SH-SY5Y (cell line): ENCODE measurements at regions not wholly inside any gene's neighbourhood (a gene's known extent, or its start where the extent isn't known, plus 50 kb on each side); places are given as distances from the start of the nearest gene placed in this dataset.

Experiments
- GATA2 ChIP-seq: IDR thresholded peaks from 2 replicates; pipeline ENCODE4 v1.6.1; 2011; ENCODE audit warnings: mild to moderate bottlenecking, low read depth, low read length
- GATA3 ChIP-seq: IDR thresholded peaks from 2 replicates; pipeline ENCODE4 v1.6.1; 2011; ENCODE audit warnings: low read depth, mild to moderate bottlenecking, low read length, moderate library complexity

DNA sequence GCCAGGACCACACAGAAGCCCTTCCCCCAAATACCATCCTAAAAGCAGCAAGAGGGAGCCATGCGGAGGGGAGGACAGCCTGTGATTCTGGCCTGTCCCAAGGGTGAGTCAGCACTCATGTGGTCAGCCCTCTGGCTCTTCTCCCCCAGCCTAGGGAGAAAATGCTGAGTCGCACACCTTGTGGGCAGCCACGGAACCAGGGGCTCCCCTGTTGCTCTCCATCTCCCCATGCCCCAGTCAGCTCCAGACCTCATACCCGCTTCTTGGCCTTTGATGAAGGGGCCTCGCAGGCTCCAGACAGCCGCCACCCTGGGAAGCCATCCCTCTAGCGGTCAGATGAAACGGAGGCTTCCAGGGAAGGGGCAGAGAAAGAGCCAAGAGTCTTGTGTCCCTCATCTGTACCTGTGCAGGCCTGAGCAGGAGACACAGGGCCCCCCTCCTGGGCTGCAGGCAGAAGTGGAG is 181.3 kb upstream of the SIX2 start:
- TF ChIP-seq GATA3 = no peak
- TF ChIP-seq GATA2 = no peak

- no peak for TF ChIP-seq GATA3
- no peak for TF ChIP-seq GATA2
Observed at GRCh38 chr2:45184606-45185005, 175.4 kb upstream of the SIX2 start.

GRCh38 chr2:45182667-45183295 is 173.5 kb upstream of the SIX2 start:
- TF ChIP-seq GATA3 = no peak
- TF ChIP-seq GATA2 = no peak

DNA sequence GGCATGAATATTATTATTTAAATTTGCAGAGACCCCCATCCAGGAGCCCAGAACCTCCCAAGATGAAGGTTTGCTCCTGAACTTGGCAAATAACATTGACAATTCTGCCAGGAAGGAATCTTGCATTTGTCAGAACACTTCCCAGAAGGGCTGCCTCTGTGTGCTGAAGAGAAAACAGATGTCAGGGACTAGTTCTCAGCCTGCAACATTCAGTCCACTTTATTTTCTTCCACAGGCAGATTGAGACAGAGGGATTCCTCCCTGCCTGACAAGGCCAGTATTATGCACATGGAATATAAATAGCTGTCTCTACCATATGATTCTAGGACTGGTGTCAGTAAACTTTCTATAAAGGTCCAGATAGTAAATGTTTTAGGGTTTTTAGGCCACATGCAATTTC is 171.5 kb upstream of the SIX2 start:
- TF ChIP-seq GATA2 (no peak), GATA3 (no peak)

DNA sequence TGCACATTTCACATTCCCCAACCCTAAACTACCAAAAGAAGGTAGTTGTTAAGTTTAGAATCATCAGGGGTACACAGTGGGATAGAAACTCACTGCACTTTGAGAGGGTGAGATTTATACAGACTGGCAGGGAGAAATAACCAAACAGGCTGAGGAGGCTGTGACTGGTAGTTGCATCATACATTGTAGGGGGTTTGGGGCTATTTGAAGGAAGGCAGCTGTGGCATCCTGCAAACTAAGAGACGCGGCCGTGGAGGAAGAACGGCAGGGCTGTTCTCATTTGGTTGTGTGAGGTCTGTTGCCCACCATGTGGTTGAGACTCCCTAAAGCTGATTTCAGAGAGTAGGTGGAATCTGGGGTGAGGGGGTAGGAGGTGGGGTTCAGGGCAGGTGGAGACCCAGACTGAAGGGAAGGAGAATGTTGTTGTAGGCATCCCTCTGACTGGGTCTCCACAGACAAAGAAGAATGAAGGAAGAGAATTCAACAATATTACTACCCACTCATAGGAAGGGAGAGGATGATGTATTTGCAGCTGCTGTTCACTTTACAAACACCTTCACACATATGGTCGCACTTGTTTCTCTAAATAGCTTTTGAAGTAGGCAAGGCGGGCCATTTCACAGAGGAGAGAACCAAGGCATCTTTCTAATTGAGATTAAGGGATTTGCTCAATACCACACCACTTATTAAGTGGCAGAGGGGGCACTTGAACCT is 170.9 kb upstream of the SIX2 start:
- TF ChIP-seq GATA3 (no peak), GATA2 (no peak)

- no peak for TF ChIP-seq GATA2
- TF ChIP-seq GATA3 = no peak
Observed at GRCh38 chr2:45178854-45179253, 169.6 kb upstream of the SIX2 start.

DNA sequence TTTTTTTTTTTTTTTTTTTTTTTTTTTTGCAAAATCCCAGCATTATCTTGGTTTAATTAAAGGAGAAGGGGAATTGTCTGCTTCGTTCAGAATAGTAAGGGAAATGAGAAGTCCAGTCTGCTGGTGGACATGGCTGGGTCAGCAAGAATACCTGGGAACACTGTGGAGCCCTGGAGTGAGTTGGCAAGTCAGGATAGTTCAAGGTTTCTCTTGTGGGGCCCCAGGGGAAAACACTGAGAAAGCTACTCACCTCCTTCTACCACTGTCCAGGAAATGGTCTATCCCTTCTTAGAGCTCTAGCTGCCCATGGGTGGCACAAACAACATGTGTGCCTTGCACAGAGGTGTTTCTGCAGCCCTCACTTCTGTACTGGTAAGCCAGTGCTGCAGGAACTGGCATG is 169.1 kb upstream of the SIX2 start:
- no peak for TF ChIP-seq GATA2
- no peak for TF ChIP-seq GATA3

DNA sequence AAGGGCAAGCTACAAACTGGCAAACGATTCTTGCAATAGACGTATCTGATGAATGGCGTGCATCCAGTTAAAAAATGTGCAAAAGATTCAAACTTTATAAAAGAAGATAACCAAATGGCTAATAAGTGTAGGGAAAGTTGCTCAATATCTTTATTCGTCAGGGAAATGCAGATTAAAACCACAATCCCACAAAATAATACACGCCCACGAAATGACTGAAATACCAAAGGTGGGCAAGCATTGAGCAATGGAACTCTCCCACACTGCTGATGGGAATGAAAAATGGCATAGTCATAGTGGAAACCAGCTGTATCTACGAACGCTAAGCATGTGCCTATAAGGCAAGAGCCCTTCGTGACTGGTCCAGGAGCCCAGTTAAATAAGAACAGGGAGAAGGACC is 168.6 kb upstream of the SIX2 start:
- TF ChIP-seq GATA2 (no peak), GATA3 (no peak)

- TF ChIP-seq GATA2 (no peak), GATA3 (no peak)
Observed at GRCh38 chr2:45176390-45176789, 167.1 kb upstream of the SIX2 start.

- TF ChIP-seq GATA2 = no peak
- no peak for TF ChIP-seq GATA3
Observed at GRCh38 chr2:45173513-45173912, 164.3 kb upstream of the SIX2 start.

- TF ChIP-seq GATA3 = no peak
- TF ChIP-seq GATA2 = no peak
Observed at GRCh38 chr2:45172760-45173392, 163.6 kb upstream of the SIX2 start.

- TF ChIP-seq GATA2 (no peak), GATA3 (no peak)
Observed at GRCh38 chr2:45172142-45172541, 162.9 kb upstream of the SIX2 start.

GRCh38 chr2:45171136-45171501 is 161.9 kb upstream of the SIX2 start:
- no peak for TF ChIP-seq GATA2
- no peak for TF ChIP-seq GATA3

DNA sequence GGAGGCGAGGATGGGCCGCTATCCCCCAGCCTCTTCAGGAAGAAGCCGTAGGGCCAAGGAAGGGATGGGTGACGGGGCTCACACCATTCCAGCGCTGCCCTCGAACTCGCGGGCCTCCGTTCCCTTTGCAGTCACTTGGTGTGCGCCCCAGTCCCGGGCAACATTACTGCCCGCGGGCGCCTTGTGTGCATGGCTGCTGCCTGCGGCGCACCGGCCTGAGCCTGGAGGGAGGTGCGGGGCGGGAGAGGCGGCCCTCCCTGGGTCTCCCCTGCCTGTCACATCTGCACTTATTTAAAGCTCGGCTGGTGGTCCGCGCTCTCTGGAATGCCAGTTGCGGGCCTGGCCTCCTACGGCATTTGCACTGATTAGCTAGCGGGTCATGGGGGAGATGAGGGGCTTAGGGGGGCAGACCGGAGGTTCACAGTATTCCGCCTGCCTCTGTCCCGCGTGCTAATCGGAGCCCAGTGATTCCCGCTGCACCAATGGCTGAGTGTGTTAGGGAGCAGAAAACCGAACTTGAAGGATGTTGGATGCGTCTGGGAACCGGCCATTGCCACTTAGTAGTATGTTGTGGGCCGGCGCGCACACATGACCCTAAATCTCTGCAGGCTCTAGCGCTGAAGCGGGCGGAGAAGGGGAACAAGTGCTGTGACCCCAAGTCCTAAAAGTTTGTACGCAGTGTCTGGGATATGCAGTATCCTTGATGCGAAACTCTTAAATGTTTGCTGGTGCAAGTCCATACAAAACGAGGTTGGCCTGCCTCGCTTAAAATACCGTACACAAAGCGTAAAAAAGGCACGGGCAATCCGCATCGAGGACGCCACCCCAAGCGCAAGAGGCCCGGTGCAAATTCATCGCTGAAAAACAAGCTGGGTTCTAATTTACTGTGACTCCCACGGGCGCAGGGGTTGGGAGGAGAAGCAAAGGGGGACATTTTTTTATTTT is 161.2 kb upstream of the SIX2 start:
- TF ChIP-seq GATA2 (no peak), GATA3 (no peak)
